Keratinocyte (primary cell): ENCODE measurements at regions not wholly inside any gene's neighbourhood (a gene's known extent, or its start where the extent isn't known, plus 50 kb on each side); places are given as distances from the start of the nearest gene placed in this dataset.
A peak's percentile ranks its signal among the peaks of the same experiment; 100 is the strongest.

Source experiments
- DNase-seq: peaks from one replicate; pipeline ENCODE4 v3.0.0-alpha.2; 2011; ENCODE audit warnings: low read depth, missing footprints, low spot score
- FAIRE-seq: peaks from 2 replicates; lab custom pipeline; 2011; peaks lifted over from hg19 to GRCh38; lab: Jason Lieb, UNC
- H2AFZ ChIP-seq: 2 replicates; pipeline ENCODE4 v1.6.0; 2012; ENCODE audit warnings: low read length, control low read depth, inconsistent platforms; ENCODE audit not compliant: control insufficient read depth
- H3K27ac ChIP-seq: 2 replicates; pipeline ENCODE4 v1.5.1; 2011; ENCODE audit warnings: low read length; ENCODE audit not compliant: control insufficient read depth, insufficient read depth
- H3K27me3 ChIP-seq: 3 replicates; pipeline ENCODE4 v1.6.0; 2011; ENCODE audit warnings: low read length; ENCODE audit not compliant: control insufficient read depth, insufficient read depth; ENCODE audit errors: extremely low read depth
- H3K36me3 ChIP-seq, 2 experiments: 2 replicates in 1 of 2; 3 replicates in 1 of 2; pipeline ENCODE4 v1.5.1; 2011; ENCODE audit warnings: low read length in 2 of 2, mild to moderate bottlenecking in 1 of 2; ENCODE audit not compliant: control insufficient read depth in 2 of 2, insufficient read depth in 2 of 2; ENCODE audit errors: extremely low read depth in 1 of 2
- H3K4me1 ChIP-seq: 3 replicates; pipeline ENCODE4 v1.5.1; 2011; ENCODE audit warnings: low read length; ENCODE audit not compliant: control insufficient read depth, insufficient read depth; ENCODE audit errors: extremely low read depth
- H3K4me2 ChIP-seq: 3 replicates; pipeline ENCODE4 v1.6.0; 2011; ENCODE audit warnings: low read depth, low read length; ENCODE audit not compliant: control insufficient read depth, insufficient read depth; ENCODE audit errors: extremely low read depth
- H3K4me3 ChIP-seq, 3 experiments: fragments of 200-600 bp in 1 of 3; sonication (generic) in 1 of 3; 2 replicates in 2 of 3; 3 replicates in 1 of 3; pipeline ENCODE4 v1.5.1; 2011 to 2016; ENCODE audit warnings: low read length in 3 of 3, mild to moderate bottlenecking in 3 of 3, control low read depth in 2 of 3, inconsistent platforms in 1 of 3, low read depth in 1 of 3, mixed read lengths in 1 of 3, mixed run types in 1 of 3, moderate library complexity in 1 of 3; ENCODE audit not compliant: control insufficient read depth in 2 of 3, insufficient read depth in 2 of 3; ENCODE audit errors: extremely low read depth in 1 of 3
- H3K79me2 ChIP-seq: 2 replicates; pipeline ENCODE4 v1.6.0; 2012; ENCODE audit warnings: low read length; ENCODE audit not compliant: control insufficient read depth, insufficient read depth
- H3K9ac ChIP-seq: 3 replicates; pipeline ENCODE4 v1.6.0; 2011; ENCODE audit warnings: low read length; ENCODE audit not compliant: control insufficient read depth, insufficient read depth; ENCODE audit errors: extremely low read depth
- H3K9me1 ChIP-seq: 3 replicates; pipeline ENCODE4 v1.6.0; 2011; ENCODE audit warnings: low read length; ENCODE audit not compliant: control insufficient read depth, insufficient read depth; ENCODE audit errors: extremely low read depth
- H3K9me3 ChIP-seq: 2 replicates; pipeline ENCODE4 v1.5.1; 2012; ENCODE audit warnings: low read depth, low read length; ENCODE audit not compliant: control insufficient read depth
- H4K20me1 ChIP-seq: 3 replicates; pipeline ENCODE4 v1.6.0; 2011; ENCODE audit warnings: low read length; ENCODE audit not compliant: control insufficient read depth, insufficient read depth; ENCODE audit errors: extremely low read depth
- CTCF ChIP-seq, 3 experiments: IDR thresholded peaks in 1 of 3; conservative IDR thresholded peaks in 1 of 3; optimal IDR thresholded peaks in 1 of 3; 2 replicates in 2 of 3; 3 replicates in 1 of 3; pipeline versions ENCODE3 to v1.5.1; 2011; ENCODE audit warnings: low read length in 3 of 3, mild to moderate bottlenecking in 3 of 3, moderate library complexity in 2 of 3, control low read depth in 1 of 3, inconsistent platforms in 1 of 3; ENCODE audit not compliant: insufficient read depth in 2 of 3; ENCODE audit errors: extremely low read depth in 1 of 3
- EZH2 ChIP-seq: IDR thresholded peaks from one replicate; pipeline ENCODE4 v1.6.1; 2012; ENCODE audit warnings: inconsistent platforms, mild to moderate bottlenecking, low read length, moderate library complexity
- dilution Hi-C: fragments of 300-500 bp; cut with MboI; formaldehyde crosslinking; loops from one replicate; pipeline ENCODE4 v1.7.0; 2020; ENCODE audit warnings: low sequenced_read_pairs; ENCODE audit not compliant: extremely low pct_ligation_motif_present

- Histone ChIP-seq H3K9me3 (no peaks in the 10 kb centered on the region), H3K4me2 (peak overlapping the region; percentile 32), H3K4me1 (peaks cover 9% of the 10 kb centered on the region), H4K20me1 (no peaks in the 10 kb centered on the region), H3K79me2 (no peaks in the 10 kb centered on the region), H3K27me3 (no peaks in the 10 kb centered on the region), H2AFZ (peak overlapping the region; percentile 70), H3K36me3 (no peaks in the 10 kb centered on the region), H3K9ac (no peak overlapping the region), H3K27ac (peak overlapping the region; percentile 22), H3K4me3 (no peak overlapping the region), H3K9me1 (no peaks in the 10 kb centered on the region)
- FAIRE-seq: peak; percentile 23
- no peak for DNase-seq
- dilution Hi-C loops: no loop called here
- TF ChIP-seq CTCF (optimal IDR thresholded peaks at IDR 0.05 in 1 of 3, IDR thresholded peaks at IDR 0.05 in 1 of 3, conservative IDR thresholded peaks at IDR 0.05 in 1 of 3; ENCODE audit: extremely low read depth in 1 of 3, insufficient read depth in 2 of 3, low read length in 3 of 3) (no peak), EZH2 (no peak)
These were observed 189.0 kb downstream of the LACC1 start for GRCh38 chr13:44068737-44069136.

GRCh38 chr13:44072536-44072935, 192.8 kb downstream of the LACC1 start:
- dilution Hi-C loops: no loop called here
- no peaks in the 10 kb centered on the region for H3K36me3 ChIP-seq
- no peaks in the 10 kb centered on the region for H3K9me1 ChIP-seq
- no peak overlapping the region for H2AFZ ChIP-seq
- H3K27ac ChIP-seq: no peak overlapping the region
- H3K79me2 ChIP-seq: no peaks in the 10 kb centered on the region
- H3K4me2 ChIP-seq: no peak overlapping the region
- TF ChIP-seq EZH2: no peak
- TF ChIP-seq CTCF (optimal IDR thresholded peaks at IDR 0.05 in 1 of 3, IDR thresholded peaks at IDR 0.05 in 1 of 3, conservative IDR thresholded peaks at IDR 0.05 in 1 of 3; ENCODE audit: extremely low read depth in 1 of 3, insufficient read depth in 2 of 3, low read length in 3 of 3): no peak
- no peak for DNase-seq
- H3K9me3 ChIP-seq: no peaks in the 10 kb centered on the region
- peaks cover 9% of the 10 kb centered on the region for H3K4me1 ChIP-seq
- H3K9ac ChIP-seq: no peak overlapping the region
- no peaks in the 10 kb centered on the region for H3K27me3 ChIP-seq
- no peaks in the 10 kb centered on the region for H4K20me1 ChIP-seq
- no peak overlapping the region for H3K4me3 ChIP-seq
- no peak for FAIRE-seq
